Hematopoietic multipotent progenitor cell treated with erythropoietin and hydrocortisone succinate and interleukin-3 and kit ligand, for 4 days (in vitro differentiated cells): ENCODE measurements at regions not wholly inside any gene's neighbourhood (a gene's known extent, or its start where the extent isn't known, plus 50 kb on each side); places are given as distances from the start of the nearest gene placed in this dataset.
"Not testable (repeated sequence)": the region's sequence is repeated elsewhere in the genome, so short reads cannot be mapped to it uniquely, and the experiment has no call there.

Source experiments
- DNase-seq: peaks from one replicate; pipeline ENCODE4 v3.0.0-alpha.2; 2015

DNA sequence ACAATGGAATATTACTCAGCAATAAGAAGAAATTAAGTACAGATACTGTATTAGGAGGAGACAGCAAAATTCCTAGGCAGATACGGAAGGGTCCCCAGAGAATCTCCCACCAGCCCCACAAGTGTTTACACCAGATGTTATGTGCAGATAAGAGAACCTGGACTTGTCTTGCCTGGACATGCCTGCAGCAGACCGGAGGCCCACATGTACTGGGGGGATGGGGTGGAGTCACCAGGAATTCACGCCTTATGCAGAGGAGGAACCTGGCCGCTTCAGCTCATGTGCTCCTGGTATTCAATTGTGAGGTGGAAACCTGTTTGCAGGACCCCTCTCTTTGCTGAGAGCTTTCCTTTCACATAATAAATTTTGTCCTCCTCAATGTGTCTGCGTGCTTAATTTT, 586.3 kb upstream of the DEFB115 start:
- not testable (repeated sequence) for DNase-seq

GRCh38 chr20:30675988-30676564, 581.4 kb upstream of the DEFB115 start:
- not testable (repeated sequence) for DNase-seq

GRCh38 chr20:30682236-30682635, 575.2 kb upstream of the DEFB115 start:
- not testable (repeated sequence) for DNase-seq

DNA sequence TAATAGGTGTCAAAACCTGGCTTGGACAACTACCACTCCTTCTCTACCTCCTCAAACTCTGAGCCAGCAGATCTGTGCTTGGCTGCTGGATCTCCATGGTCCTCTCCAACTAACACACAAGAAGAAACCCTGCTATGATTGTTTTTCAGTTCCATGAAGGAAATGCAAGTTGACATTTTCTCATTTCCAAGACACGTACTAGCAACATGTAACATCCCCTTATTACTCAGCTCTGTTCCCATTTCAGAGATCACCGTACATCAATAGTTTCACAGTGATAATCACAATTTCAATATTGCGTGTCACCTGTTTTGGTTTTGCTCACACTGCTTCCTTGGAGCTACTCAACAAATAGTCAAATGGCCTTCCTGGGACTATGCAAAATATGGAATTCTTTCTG, 544.6 kb upstream of the DEFB115 start:
- DNase-seq = not testable (repeated sequence)

GRCh38 chr20:30719415-30720199, 537.9 kb upstream of the DEFB115 start:
- DNase-seq = peak; percentile 18

DNA sequence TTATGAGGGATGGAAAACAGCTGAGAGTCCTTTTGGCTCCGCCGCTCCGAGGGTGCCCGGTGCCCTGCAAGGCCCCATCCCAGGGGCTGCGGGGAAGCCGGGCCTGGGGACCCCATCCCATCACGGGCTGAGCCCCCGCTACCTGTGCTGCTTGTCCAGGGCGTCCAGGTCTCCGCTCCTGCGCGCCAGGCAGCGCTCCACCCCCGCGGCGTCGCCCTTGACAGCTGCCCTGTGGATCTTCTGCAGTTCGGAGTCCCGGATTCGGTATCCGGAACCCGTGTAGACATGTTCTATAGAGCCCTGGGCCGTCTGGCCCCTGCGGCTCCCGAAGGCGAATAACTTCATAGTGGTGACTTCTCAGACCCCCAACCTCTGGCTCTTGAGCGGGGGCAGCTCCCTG, 534.0 kb upstream of the DEFB115 start:
- peak; percentile 3 for DNase-seq

GRCh38 chr20:30723934-30724687, 533.4 kb upstream of the DEFB115 start:
- DNase-seq = peak; percentile 81

GRCh38 chr20:30724688-30725074, 532.8 kb upstream of the DEFB115 start:
- not testable (repeated sequence) for DNase-seq

GRCh38 chr20:30725188-30725587, 532.3 kb upstream of the DEFB115 start:
- not testable (repeated sequence) for DNase-seq

DNA sequence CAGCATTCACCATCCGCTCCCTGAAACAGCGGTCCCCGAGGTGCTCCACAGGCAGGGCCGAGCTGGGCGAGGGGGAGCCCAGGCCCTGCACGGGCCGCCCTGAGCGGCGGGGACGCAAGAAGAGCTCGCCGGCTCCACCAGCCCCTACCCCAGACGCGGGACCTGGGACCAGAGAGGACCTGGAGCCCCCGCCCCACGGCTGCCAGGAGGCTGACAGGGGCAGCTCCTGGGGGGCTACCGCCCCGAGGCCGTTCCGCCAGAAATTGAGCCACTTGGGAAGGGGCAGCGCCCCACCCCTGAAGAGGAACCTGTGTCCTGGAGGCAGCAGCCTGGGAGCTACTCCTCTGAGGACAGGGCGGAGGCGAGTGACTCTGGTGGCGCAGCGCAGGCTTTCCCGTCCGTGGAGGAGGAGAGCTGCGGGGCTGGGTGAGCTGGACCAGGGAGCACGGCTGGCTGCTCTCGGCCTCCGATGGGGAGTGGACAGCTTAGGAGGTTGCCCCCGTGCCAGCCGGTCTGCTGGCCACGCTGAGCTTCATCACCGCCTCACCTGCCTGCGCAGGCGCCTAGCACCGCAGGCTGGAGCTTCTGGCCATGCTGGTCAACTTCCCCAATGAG, 529.1 kb upstream of the DEFB115 start:
- DNase-seq = not testable (repeated sequence)
